ENCODE measurements at regions not wholly inside any gene's neighbourhood (a gene's known extent, or its start where the extent isn't known, plus 50 kb on each side); places are given as distances from the start of the nearest gene placed in this dataset.

GRCh38 chr1:87176087-87176486 lies 152.6 kb upstream of the LMO4 start:
- H3K23ac ChIP-seq (ENCODE audit: low read depth, low read length), result no peak overlapping the region
- no peak overlapping the region for H2AK9ac ChIP-seq (replicated peaks; ENCODE audit: low read depth, low read length, poor library complexity)
- H3K9me3 ChIP-seq (ENCODE audit: control insufficient read depth, insufficient read depth, low read length), result no peaks in the 10 kb centered on the region
- CTCF ChIA-PET, result no interaction called here
- POLR2A ChIA-PET (ENCODE audit: unreplicated experiment), result no interaction called here
- no peak overlapping the region for H3K9ac ChIP-seq (ENCODE audit: low read depth, low read length)
- DNase-seq (no peak), ATAC-seq (ENCODE audit: low read depth) (no peak)
- intact Hi-C loops (cut with micrococcal nuclease), result no loop called here
- H3K56ac ChIP-seq (ENCODE audit: extremely low read depth, insufficient read depth, low read length), result no peak overlapping the region
- no peak overlapping the region for H2AFZ ChIP-seq (replicated peaks; ENCODE audit: low read length, poor library complexity)
- no peak overlapping the region for H2BK120ac ChIP-seq (ENCODE audit: low read depth, low read length)
- H4K8ac ChIP-seq (ENCODE audit: low read depth in 2 of 2, low read length in 2 of 2), result no peak overlapping the region
- 75% methylated on average over 5 of the region's 5 CpGs; no CpG with 5 or more reads in 1 of the 2 experiments for WGBS, 2 experiments (ENCODE audit: extremely low coverage in 2 of 2, insufficient read length in 1 of 2)
- no TSS peak for BruUV-seq (replicated peaks)
- H4K5ac ChIP-seq (ENCODE audit: low read depth, low read length), result no peak overlapping the region
- no peak overlapping the region for H4K91ac ChIP-seq (ENCODE audit: insufficient read depth, low read depth, low read length)
- TF ChIP-seq RFX5 (IDR thresholded peaks at IDR 0.05; ENCODE audit: low read depth, low read length) (no peak), MAFK (IDR thresholded peaks at IDR 0.05; ENCODE audit: low read depth, low read length) (no peak), NFE2L2 (IDR thresholded peaks at IDR 0.05; ENCODE audit: low read depth, low read length) (no peak), CEBPB (IDR thresholded peaks at IDR 0.05; ENCODE audit: low read depth, low read length) (no peak)
- no peak overlapping the region for H3K14ac ChIP-seq (replicated peaks; ENCODE audit: low read depth, low read length)
- H3K27me3 ChIP-seq (ENCODE audit: control insufficient read depth, insufficient read depth, low read length), result peaks cover 3% of the 10 kb centered on the region
- no peaks in the 10 kb centered on the region for H3K36me3 ChIP-seq (ENCODE audit: control insufficient read depth, insufficient read depth, low read length)
- H3K18ac ChIP-seq (ENCODE audit: low read depth, low read length), result no peak overlapping the region
- no peak overlapping the region for H3K4me2 ChIP-seq (ENCODE audit: low read depth, low read length)
- no peak overlapping the region for H3K27ac ChIP-seq (ENCODE audit: insufficient read depth, low read length)
- no peak overlapping the region for H3K4ac ChIP-seq (ENCODE audit: low read depth, low read length)
- H2BK15ac ChIP-seq (ENCODE audit: low read depth, low read length), result no peak overlapping the region
- H2AK5ac ChIP-seq (ENCODE audit: low read depth, low read length), result no peak overlapping the region
- no peaks in the 10 kb centered on the region for H3K4me1 ChIP-seq (ENCODE audit: control insufficient read depth, insufficient read depth, low read length)
- H3K79me1 ChIP-seq (ENCODE audit: low read depth in 1 of 2, low read length in 2 of 2), result no peaks in the 10 kb centered on the region
- H2BK5ac ChIP-seq (ENCODE audit: low read depth, low read length, poor library complexity, severe bottlenecking), result no peak overlapping the region
- in situ Hi-C loops (cut with MboI; ENCODE audit: low sequenced_read_pairs), result no loop called here
- H2BK20ac ChIP-seq (ENCODE audit: low read depth, low read length), result no peak overlapping the region
- no peaks in the 10 kb centered on the region for H3K9me1 ChIP-seq (ENCODE audit: insufficient read depth, low read length)
- dilution Hi-C loops (cut with HindIII; ENCODE audit: low sequenced_read_pairs, unreplicated experiment), result no loop called here
- no peaks in the 10 kb centered on the region for H4K20me1 ChIP-seq (ENCODE audit: insufficient read depth, low read length)
- no peak overlapping the region for H3K4me3 ChIP-seq (ENCODE audit: insufficient read depth, low read depth, low read length)

Measured in IMR-90 (cell line).